CD8-positive, alpha-beta memory T cell (primary cell): ENCODE measurements at regions not wholly inside any gene's neighbourhood (a gene's known extent, or its start where the extent isn't known, plus 50 kb on each side); places are given as distances from the start of the nearest gene placed in this dataset.

Experiments
- CTCF ChIA-PET: fragments of 350-600 bp; sonication (Branson Sonifier 250); formaldehyde crosslinking; loops from one replicate; lab custom pipeline; 2021; ENCODE audit warnings: antibody characterized with exemption; lab: Charles Lee
- POLR2A ChIA-PET: fragments of 350-600 bp; sonication (Branson Sonifier 250); formaldehyde crosslinking; loops from one replicate; lab custom pipeline; 2021; ENCODE audit warnings: antibody characterized with exemption; lab: Charles Lee
- DNase-seq, 5 donors: peaks; one replicate each; pipeline versions ENCODE4 v3.0.0 to v3.0.0-alpha.2; 2020 to 2022; ENCODE audit warnings: mixed read lengths in 1 of 5
- H3K27ac ChIP-seq: one replicate; pipeline ENCODE4 v1.7.0; 2013; ENCODE audit warnings: low read depth, mild to moderate bottlenecking, low read length, moderate library complexity
- H3K27me3 ChIP-seq: 2 replicates; pipeline ENCODE4 v1.7.0; 2013; ENCODE audit warnings: low read length, mild to moderate bottlenecking; ENCODE audit not compliant: insufficient read depth, poor library complexity, severe bottlenecking
- H3K36me3 ChIP-seq: 2 replicates; pipeline ENCODE4 v1.7.0; 2013; ENCODE audit warnings: mild to moderate bottlenecking, low read length, moderate library complexity; ENCODE audit not compliant: insufficient read depth
- H3K4me1 ChIP-seq: 2 replicates; pipeline ENCODE4 v1.7.0; 2013; ENCODE audit warnings: mild to moderate bottlenecking, low read length, moderate library complexity; ENCODE audit not compliant: insufficient read depth
- H3K4me3 ChIP-seq: 2 replicates; pipeline ENCODE4 v1.7.0; 2013; ENCODE audit warnings: mild to moderate bottlenecking, low read length
- H3K9me3 ChIP-seq: 2 replicates; pipeline ENCODE4 v1.7.0; 2013; ENCODE audit warnings: mild to moderate bottlenecking, low read length
- H3K27ac Mint-ChIP-seq, 8 donors: one replicate each; pipeline ENCODE4 v1.8.0; 2020 to 2021; ENCODE audit warnings: mixed read lengths in 8 of 8, mild to moderate bottlenecking in 6 of 8, inconsistent platforms in 3 of 8, moderate library complexity in 3 of 8
- H3K27me3 Mint-ChIP-seq, 2 donors: one replicate each; pipeline ENCODE4 v1.8.0; 2020 to 2021; ENCODE audit warnings: mixed read lengths in 2 of 2, mild to moderate bottlenecking in 1 of 2, moderate library complexity in 1 of 2
- H3K36me3 Mint-ChIP-seq, 3 donors: one replicate each; pipeline ENCODE4 v1.8.0; 2020 to 2021; ENCODE audit warnings: mixed read lengths in 3 of 3, inconsistent platforms in 1 of 3, mild to moderate bottlenecking in 1 of 3
- H3K4me1 Mint-ChIP-seq, 3 donors: one replicate each; pipeline ENCODE4 v1.8.0; 2020 to 2021; ENCODE audit warnings: mixed read lengths in 3 of 3, inconsistent platforms in 1 of 3, mild to moderate bottlenecking in 1 of 3
- H3K4me3 Mint-ChIP-seq, 7 donors: one replicate each; pipeline ENCODE4 v1.8.0; 2020 to 2021; ENCODE audit warnings: mixed read lengths in 7 of 7, mild to moderate bottlenecking in 6 of 7, moderate library complexity in 4 of 7, inconsistent platforms in 2 of 7
- H3K9me3 Mint-ChIP-seq, 5 donors: one replicate each; pipeline ENCODE4 v1.8.0; 2020 to 2022; ENCODE audit warnings: mixed read lengths in 5 of 5, mild to moderate bottlenecking in 3 of 5, moderate library complexity in 2 of 5, inconsistent platforms in 1 of 5

DNA sequence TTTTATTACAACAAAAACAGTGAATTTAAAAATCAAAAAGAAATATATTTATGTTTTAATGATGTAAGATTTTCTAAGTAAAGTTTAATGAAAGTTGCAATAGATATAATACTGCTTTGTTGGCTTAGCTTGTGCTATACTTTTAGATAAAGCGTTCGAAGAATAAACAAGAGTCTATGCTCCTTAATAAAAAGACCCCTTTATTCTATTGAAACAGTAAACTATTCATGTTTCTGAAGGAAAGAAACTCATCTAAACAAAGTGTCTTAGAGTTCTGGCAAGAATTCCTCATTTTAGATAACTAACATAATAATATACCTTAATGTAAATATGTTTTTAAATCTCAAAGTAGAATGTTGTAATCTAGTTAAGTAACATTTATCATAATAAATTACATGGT is 179.0 kb downstream of the RASSF9 start:
- Mint-ChIP-seq H3K36me3 (no peaks in the 10 kb centered on the region), H3K27ac (no peak overlapping the region), H3K27me3 (no peaks in the 10 kb centered on the region), H3K4me3 (no peak overlapping the region), H3K9me3 (peaks cover 15 to 32% (median 18%) of the 10 kb centered on the region in 5 donors), H3K4me1 (no peaks in the 10 kb centered on the region)
- H3K9me3 ChIP-seq, result no peaks in the 10 kb centered on the region
- ChIA-PET POLR2A (no interaction called here), CTCF (no interaction called here)
- no peaks in the 10 kb centered on the region for H3K4me1 ChIP-seq
- no peaks in the 10 kb centered on the region for H3K36me3 ChIP-seq
- H3K27me3 ChIP-seq, result no peaks in the 10 kb centered on the region
- H3K27ac ChIP-seq, result no peak overlapping the region
- H3K4me3 ChIP-seq, result no peak overlapping the region
- DNase-seq, result no peak

DNA sequence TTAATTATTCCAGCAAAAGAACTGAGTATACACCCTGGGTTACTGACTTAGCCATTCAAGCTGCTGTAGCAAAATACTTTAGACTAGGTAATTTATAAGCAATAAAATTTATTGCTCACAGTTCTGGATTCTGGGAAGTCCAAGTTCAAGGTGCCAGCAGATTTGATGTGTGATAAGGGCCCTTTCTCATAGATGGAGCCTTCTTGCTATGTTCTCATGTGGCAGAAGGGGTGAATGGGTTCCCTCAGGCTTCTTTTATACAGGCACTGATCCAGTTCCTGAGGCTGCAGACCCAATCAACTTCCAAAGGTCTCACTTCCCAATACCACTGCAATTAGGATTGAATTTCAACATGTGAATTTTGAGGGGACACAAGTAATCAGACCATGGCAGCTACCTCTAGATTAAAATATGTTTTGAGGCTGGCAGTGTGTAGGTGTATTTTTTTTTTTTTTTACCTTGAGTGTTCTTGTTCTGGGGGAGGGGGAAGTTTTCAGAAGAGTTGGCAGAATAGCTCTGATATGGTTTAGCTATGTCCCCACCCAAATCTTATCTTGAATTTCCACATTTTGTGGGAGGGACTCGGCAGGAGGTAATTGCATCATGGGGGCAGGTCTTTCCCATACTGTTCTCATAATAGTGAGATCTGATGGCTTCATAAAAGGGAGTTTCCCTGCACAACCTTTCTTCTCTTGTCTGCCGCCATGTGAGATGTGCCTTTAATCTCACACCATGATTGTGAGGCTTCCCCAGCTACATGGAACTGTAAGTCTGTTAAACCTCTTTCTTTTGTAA is 178.2 kb downstream of the RASSF9 start:
- H3K27ac ChIP-seq, result no peak overlapping the region
- H3K9me3 ChIP-seq, result no peaks in the 10 kb centered on the region
- H3K9me3 Mint-ChIP-seq, result peaks cover 11 to 36% (median 18%) of the 10 kb centered on the region in 5 donors
- no peak for DNase-seq
- no peak overlapping the region for H3K27ac Mint-ChIP-seq
- no peaks in the 10 kb centered on the region for H3K4me1 ChIP-seq
- H3K4me3 ChIP-seq, result no peak overlapping the region
- H3K27me3 ChIP-seq, result no peaks in the 10 kb centered on the region
- CTCF ChIA-PET, result no interaction called here
- POLR2A ChIA-PET, result no interaction called here
- no peaks in the 10 kb centered on the region for H3K36me3 Mint-ChIP-seq
- H3K4me3 Mint-ChIP-seq, result no peak overlapping the region
- no peaks in the 10 kb centered on the region for H3K27me3 Mint-ChIP-seq
- no peaks in the 10 kb centered on the region for H3K4me1 Mint-ChIP-seq
- no peaks in the 10 kb centered on the region for H3K36me3 ChIP-seq

DNA sequence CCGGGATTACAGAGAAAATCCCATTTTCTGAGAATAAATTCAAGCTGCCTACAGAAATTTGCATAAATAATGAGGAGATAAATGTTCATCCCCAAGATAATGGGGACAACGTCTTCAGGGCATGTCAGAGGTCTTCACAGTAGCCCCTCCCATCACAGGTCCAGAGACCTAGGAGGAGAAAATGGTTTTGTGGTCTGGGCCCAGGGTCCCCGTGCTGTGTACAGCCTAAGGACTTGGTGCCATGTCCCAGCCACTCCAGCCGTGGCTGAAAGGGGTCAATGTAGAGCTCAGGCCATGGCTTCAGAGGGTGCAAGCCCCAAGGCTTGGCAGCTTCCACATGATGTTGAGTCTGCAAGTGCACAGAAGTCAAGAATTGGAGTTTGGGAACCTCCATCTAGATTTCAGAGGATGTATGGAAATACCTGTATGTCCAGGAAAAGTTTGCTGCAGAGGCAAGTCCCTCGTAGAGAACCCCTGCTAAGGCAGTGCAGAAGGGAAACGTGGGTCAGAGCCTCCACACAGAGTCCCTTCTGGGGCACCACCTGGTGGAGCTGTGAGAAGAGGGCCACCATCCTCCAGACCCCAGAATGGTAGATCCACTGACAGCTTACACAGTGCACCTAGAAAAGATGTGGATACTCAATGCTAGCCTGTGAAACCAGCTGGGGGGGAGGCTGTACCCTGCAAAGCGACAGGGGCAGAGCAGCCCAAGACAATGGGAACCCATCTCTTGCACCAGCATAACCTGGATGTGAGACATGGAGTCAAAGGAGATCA is 176.3 kb downstream of the RASSF9 start:
- no peak overlapping the region for H3K4me3 Mint-ChIP-seq
- DNase-seq, result no peak
- Histone ChIP-seq H3K36me3 (no peaks in the 10 kb centered on the region), H3K9me3 (no peaks in the 10 kb centered on the region), H3K27ac (no peak overlapping the region), H3K4me1 (no peaks in the 10 kb centered on the region), H3K27me3 (no peaks in the 10 kb centered on the region), H3K4me3 (no peak overlapping the region)
- no peak overlapping the region for H3K27ac Mint-ChIP-seq
- no peaks in the 10 kb centered on the region for H3K27me3 Mint-ChIP-seq
- H3K36me3 Mint-ChIP-seq, result no peaks in the 10 kb centered on the region
- no peaks in the 10 kb centered on the region for H3K4me1 Mint-ChIP-seq
- ChIA-PET POLR2A (no interaction called here), CTCF (no interaction called here)
- H3K9me3 Mint-ChIP-seq, result peaks cover 10 to 39% (median 18%) of the 10 kb centered on the region in 5 donors

DNA sequence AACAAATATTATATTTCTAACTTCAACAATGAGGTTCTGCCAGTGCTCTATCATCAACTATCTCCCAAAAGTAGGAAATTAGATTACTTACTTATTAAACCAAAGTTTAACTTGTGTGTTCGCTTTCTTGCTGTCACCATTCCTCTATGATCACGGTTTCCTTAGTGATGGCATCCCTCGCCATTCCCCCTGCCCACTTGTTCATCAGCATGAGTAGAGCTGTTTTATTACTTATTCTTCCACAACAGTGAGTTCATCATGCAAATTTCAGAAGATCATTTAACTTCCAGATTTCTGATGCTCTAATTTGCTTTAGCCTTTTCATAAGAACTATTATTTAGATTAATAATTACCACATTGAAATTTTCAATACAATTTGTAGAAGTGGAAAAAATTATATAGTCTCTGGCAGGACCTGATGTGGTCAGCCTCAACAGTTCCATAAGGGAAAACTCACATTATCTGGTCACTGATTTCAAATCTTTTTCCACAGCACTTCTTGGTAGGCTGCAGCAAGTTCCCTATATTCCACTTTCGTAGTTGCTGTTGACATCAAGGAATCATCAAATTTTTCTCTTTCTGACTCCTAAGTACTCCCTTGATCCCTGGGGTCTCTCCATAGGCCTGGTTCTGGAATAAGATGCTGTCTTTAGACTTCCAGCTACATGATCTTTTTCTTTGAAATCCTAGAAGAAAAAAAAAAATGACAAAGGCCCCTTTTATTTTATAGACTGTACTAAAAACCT is 174.6 kb downstream of the RASSF9 start:
- no peaks in the 10 kb centered on the region for H3K9me3 ChIP-seq
- peaks cover 11 to 37% (median 14%) of the 10 kb centered on the region in 5 donors for H3K9me3 Mint-ChIP-seq
- no peak overlapping the region for H3K4me3 ChIP-seq
- no peaks in the 10 kb centered on the region for H3K27me3 ChIP-seq
- H3K4me1 Mint-ChIP-seq, result no peaks in the 10 kb centered on the region
- POLR2A ChIA-PET, result no interaction called here
- H3K27me3 Mint-ChIP-seq, result no peaks in the 10 kb centered on the region
- no peak overlapping the region for H3K27ac Mint-ChIP-seq
- CTCF ChIA-PET, result no interaction called here
- H3K4me3 Mint-ChIP-seq, result no peak overlapping the region
- H3K27ac ChIP-seq, result no peak overlapping the region
- no peak for DNase-seq
- no peaks in the 10 kb centered on the region for H3K4me1 ChIP-seq
- H3K36me3 Mint-ChIP-seq, result no peaks in the 10 kb centered on the region
- H3K36me3 ChIP-seq, result no peaks in the 10 kb centered on the region

DNA sequence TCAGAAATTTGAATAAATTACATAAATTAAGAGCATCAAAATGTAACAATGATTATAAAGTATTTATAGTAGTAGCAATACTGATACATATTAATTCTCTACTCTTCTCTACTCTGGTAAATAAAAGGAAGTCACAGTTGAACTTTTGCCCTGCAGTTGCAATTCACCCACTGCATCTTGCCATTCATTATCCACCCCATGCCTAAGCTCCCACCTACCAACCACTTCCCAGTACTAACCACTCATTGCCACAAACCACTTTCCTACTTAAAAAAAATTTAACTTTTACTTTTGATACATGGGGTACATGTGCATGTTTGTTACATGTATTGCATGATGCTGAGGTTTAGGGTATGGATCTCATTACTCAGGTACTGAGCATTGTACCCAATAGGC is 174.0 kb downstream of the RASSF9 start:
- Mint-ChIP-seq H3K27me3 (no peaks in the 10 kb centered on the region), H3K36me3 (no peaks in the 10 kb centered on the region), H3K9me3 (peaks cover 12 to 37% (median 14%) of the 10 kb centered on the region in 5 donors), H3K27ac (no peak overlapping the region), H3K4me3 (no peak overlapping the region), H3K4me1 (no peaks in the 10 kb centered on the region)
- CTCF ChIA-PET, result no interaction called here
- Histone ChIP-seq H3K27me3 (no peaks in the 10 kb centered on the region), H3K36me3 (no peaks in the 10 kb centered on the region), H3K4me3 (no peak overlapping the region), H3K27ac (no peak overlapping the region), H3K4me1 (no peaks in the 10 kb centered on the region), H3K9me3 (no peaks in the 10 kb centered on the region)
- POLR2A ChIA-PET, result no interaction called here
- DNase-seq, result no peak

DNA sequence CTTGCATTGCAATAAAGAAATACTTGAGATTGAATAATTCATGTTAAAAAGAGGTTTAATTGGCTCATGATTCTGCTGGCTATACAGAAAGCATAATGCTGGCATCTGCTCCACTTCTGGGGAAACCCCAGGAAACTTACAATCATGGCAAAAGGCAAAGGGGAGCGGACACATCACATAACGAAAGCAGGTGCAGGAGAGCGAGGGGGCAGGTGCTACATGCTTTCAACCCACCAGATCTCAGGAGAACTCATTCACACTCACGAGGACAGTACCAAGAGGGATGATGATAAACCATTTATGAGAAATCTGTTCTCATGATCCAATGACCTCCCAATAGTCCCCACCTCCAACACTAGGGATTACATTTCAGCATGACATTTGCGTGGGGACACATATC is 172.6 kb downstream of the RASSF9 start:
- CTCF ChIA-PET, result no interaction called here

DNA sequence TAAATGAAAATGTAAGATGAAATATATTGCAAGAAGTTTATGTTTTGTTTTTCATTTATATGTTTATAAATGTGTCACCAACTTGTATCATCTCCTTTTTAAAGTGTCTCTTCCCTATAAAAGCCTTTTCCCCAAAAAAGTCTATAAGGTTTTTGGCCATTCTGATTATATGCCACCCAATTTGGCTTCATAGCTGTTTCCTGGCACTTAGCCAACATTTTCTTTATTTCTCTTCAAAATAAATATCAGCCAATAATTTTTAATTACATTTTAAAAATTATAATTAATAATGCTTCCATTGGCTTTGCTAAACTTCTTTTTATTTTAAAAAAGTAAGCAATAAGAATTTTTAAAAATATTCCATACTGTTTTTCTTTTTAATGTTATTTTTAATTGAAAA is 171.8 kb downstream of the RASSF9 start:
- DNase-seq, result no peak
- Histone ChIP-seq H3K27me3 (no peaks in the 10 kb centered on the region), H3K27ac (no peak overlapping the region), H3K9me3 (no peaks in the 10 kb centered on the region), H3K36me3 (no peaks in the 10 kb centered on the region), H3K4me3 (no peak overlapping the region), H3K4me1 (no peaks in the 10 kb centered on the region)
- no peaks in the 10 kb centered on the region for H3K36me3 Mint-ChIP-seq
- H3K27ac Mint-ChIP-seq, result no peak overlapping the region
- no peaks in the 10 kb centered on the region for H3K27me3 Mint-ChIP-seq
- no peak overlapping the region for H3K4me3 Mint-ChIP-seq
- ChIA-PET CTCF (no interaction called here), POLR2A (no interaction called here)
- H3K9me3 Mint-ChIP-seq, result peaks cover 9 to 23% (median 13%) of the 10 kb centered on the region in 5 donors
- no peaks in the 10 kb centered on the region for H3K4me1 Mint-ChIP-seq

More for the DNA sequence above, 172.6 kb downstream of the RASSF9 start:
- Mint-ChIP-seq H3K9me3 (peaks cover 9 to 28% (median 13%) of the 10 kb centered on the region in 5 donors), H3K4me3 (no peak overlapping the region), H3K27me3 (no peaks in the 10 kb centered on the region), H3K4me1 (no peaks in the 10 kb centered on the region), H3K36me3 (no peaks in the 10 kb centered on the region), H3K27ac (no peak overlapping the region)
- no peaks in the 10 kb centered on the region for H3K27me3 ChIP-seq
- H3K36me3 ChIP-seq, result no peaks in the 10 kb centered on the region
- POLR2A ChIA-PET, result no interaction called here
- H3K9me3 ChIP-seq, result no peaks in the 10 kb centered on the region
- no peak overlapping the region for H3K4me3 ChIP-seq
- no peak for DNase-seq
- no peaks in the 10 kb centered on the region for H3K4me1 ChIP-seq
- H3K27ac ChIP-seq, result no peak overlapping the region

DNA sequence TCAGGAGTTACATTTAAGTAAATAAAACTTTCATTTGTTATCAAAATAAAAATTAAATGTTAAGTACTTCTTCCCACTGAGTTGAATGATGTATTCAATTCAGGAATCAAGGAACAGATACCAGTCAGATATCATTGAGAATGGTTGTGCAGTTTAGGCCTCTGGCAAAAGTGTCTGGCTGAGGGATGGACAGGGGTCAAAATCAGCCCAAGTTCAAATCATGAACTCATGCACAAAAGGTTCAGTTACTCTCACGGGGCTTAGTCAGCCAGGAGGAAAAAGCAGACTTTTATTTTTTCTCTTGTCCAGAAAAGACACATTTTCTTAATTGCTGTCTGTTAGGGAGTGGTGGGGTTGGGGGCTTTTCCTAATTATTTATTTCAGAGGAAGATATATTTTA is 166.3 kb downstream of the RASSF9 start:
- no peaks in the 10 kb centered on the region for H3K4me1 Mint-ChIP-seq
- no peak for DNase-seq

More for the DNA sequence above, 166.3 kb downstream of the RASSF9 start:
- Histone ChIP-seq H3K27me3 (no peaks in the 10 kb centered on the region), H3K4me1 (no peaks in the 10 kb centered on the region), H3K27ac (no peak overlapping the region), H3K9me3 (no peaks in the 10 kb centered on the region), H3K36me3 (no peaks in the 10 kb centered on the region), H3K4me3 (no peak overlapping the region)
- Mint-ChIP-seq H3K36me3 (no peaks in the 10 kb centered on the region), H3K4me3 (no peak overlapping the region), H3K27ac (no peak overlapping the region), H3K27me3 (no peaks in the 10 kb centered on the region), H3K9me3 (peaks cover 2 to 11% (median 6%) of the 10 kb centered on the region in 5 donors)
- ChIA-PET POLR2A (no interaction called here), CTCF (no interaction called here)
